ENCODE measurements at regions not wholly inside any gene's neighbourhood (a gene's known extent, or its start where the extent isn't known, plus 50 kb on each side); places are given as distances from the start of the nearest gene placed in this dataset.
"Not testable (repeated sequence)": the region's sequence is repeated elsewhere in the genome, so short reads cannot be mapped to it uniquely, and the experiment has no call there.

DNA sequence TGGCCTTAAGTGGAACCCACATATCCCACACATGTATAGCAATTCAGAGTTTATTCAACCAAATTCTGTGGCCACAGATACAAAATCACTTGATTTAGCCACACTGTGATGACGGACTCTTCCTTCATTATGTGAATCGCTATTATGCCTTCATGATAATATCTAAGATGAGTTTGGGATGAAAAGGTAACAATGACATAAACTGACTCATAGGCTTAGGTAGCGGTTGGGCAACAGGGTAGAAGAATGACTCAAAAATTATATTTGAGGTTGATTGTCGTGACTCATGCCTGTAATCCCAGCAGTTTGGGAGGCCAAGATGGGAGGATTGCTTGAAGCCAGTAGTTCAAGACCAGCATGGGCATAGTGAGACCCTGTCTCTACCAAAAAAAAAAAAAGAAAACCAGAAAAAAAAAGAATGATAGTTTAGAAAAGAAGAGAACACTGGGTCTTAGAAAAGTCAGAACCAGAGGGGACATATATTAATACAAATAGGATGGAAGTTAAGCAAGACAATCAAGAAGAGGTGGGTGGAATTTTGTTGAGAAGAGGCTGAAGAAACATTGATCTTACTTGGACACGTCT is 70.4 kb upstream of the USP9X start:
- DNase-seq (ENCODE audit: extremely low spot score) = no peak
- ChIA-PET CTCF (no interaction called here), POLR2A (no interaction called here)
- no peak for TF ChIP-seq CTCF (IDR thresholded peaks at IDR 0.05; ENCODE audit: control extremely low read depth, extremely low read depth, low read depth, missing control alignments)

DNA sequence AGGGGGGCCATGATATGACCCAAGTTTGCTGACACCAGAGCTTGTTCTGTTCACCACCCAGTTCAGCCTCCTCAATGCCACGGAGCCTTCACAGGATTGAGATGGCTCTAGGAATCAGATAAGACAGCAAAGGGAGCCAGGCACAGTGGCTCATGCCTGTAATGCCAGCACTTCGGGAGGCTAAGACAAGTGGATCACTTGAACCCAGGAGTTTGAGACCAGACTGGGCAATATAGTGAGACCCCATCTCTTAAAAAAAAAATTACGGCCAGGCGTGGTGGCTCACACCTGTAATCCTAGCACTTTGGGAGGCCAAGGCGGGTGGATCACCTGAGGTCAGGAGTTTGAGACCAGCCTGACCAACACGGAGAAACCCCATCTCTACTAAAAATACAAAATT is 67.5 kb upstream of the USP9X start:
- CTCF ChIA-PET; POLR2A ChIA-PET; DNase-seq (ENCODE audit: extremely low spot score): not testable (repeated sequence)

- POLR2A ChIA-PET; DNase-seq (ENCODE audit: extremely low spot score); CTCF ChIA-PET: not testable (repeated sequence)
These were observed 66.7 kb upstream of the USP9X start for GRCh38 chrX:41018391-41019040.

- ChIA-PET CTCF (no interaction called here), POLR2A (no interaction called here)
- TF ChIP-seq CTCF (IDR thresholded peaks at IDR 0.05; ENCODE audit: control extremely low read depth, extremely low read depth, low read depth, missing control alignments) = no peak
- DNase-seq (ENCODE audit: extremely low spot score) = no peak
These were observed 66.2 kb upstream of the USP9X start for GRCh38 chrX:41019041-41019392.

GRCh38 chrX:41022566-41022965 is 62.7 kb upstream of the USP9X start:
- ChIA-PET CTCF (no interaction called here), POLR2A (no interaction called here)
- DNase-seq (ENCODE audit: extremely low spot score) = no peak
- no peak for TF ChIP-seq CTCF (IDR thresholded peaks at IDR 0.05; ENCODE audit: control extremely low read depth, extremely low read depth, low read depth, missing control alignments)

GRCh38 chrX:41023098-41023497 is 62.1 kb upstream of the USP9X start:
- ChIA-PET POLR2A (no interaction called here), CTCF (no interaction called here)
- no peak for DNase-seq (ENCODE audit: extremely low spot score)
- TF ChIP-seq CTCF (IDR thresholded peaks at IDR 0.05; ENCODE audit: control extremely low read depth, extremely low read depth, low read depth, missing control alignments) = no peak

GRCh38 chrX:41024335-41024734 is 60.9 kb upstream of the USP9X start:
- CTCF ChIA-PET; POLR2A ChIA-PET; DNase-seq (ENCODE audit: extremely low spot score): not testable (repeated sequence)

- no peak for DNase-seq (ENCODE audit: extremely low spot score)
- ChIA-PET CTCF (no interaction called here), POLR2A (no interaction called here)
- no peak for TF ChIP-seq CTCF (IDR thresholded peaks at IDR 0.05; ENCODE audit: control extremely low read depth, extremely low read depth, low read depth, missing control alignments)
These were observed 60.5 kb upstream of the USP9X start for GRCh38 chrX:41024755-41025154.

All from GM10248 (cell line).